SKM-1 (cell line): ENCODE measurements at regions not wholly inside any gene's neighbourhood (a gene's known extent, or its start where the extent isn't known, plus 50 kb on each side); places are given as distances from the start of the nearest gene placed in this dataset.
A peak's percentile ranks its signal among the peaks of the same experiment; 100 is the strongest.

Experiments used
- DNase-seq: peaks from one replicate; lab custom pipeline; 2025; ENCODE audit not compliant: unreplicated experiment; lab: John Stamatoyannopoulos, UW

DNA sequence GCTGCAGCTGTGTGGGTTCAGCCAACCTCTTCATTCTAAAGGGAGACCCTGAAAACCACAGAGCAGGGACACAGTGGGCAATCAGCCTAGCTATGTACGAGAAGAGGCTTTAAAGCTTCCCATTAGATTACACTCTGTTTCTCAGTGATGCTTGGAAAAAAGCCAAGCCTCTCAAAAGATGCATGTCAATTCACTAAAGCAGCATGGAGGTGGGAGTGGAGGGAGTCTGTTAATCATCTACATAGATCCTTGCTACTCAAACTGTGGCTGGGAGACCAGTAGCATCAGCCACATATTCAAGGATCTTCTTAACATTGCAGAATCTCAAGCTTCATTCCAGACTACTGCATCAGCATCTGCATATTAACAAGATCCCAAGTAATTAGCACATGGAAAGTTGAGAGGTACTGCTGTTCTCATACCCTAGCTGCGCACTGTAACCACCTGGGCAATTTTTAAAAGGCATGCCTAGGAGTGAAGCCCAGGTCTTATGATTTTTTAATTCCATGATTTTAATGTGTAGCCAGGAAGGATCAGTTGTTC is 305.9 kb downstream of the PMP22 start:
- DNase-seq = no peak

DNA sequence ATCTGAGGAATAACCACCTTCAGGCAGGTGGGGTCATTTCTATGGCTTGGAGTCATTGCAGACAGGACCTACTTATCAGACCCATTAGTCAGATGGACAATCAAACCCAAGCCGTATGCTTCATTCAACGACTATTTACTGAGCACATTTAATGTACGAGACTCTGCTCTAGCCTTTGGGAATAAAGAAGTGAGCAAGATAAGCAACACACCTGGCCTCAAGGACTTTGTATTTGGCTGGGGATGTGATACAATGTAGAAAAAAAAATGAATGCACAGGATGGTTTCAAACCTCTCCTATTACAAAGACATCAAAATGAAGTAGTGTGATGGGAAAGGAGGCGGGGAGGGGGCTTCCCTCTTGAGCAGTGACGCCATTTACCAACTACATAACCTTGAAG is 311.7 kb downstream of the PMP22 start:
- DNase-seq = no peak

DNA sequence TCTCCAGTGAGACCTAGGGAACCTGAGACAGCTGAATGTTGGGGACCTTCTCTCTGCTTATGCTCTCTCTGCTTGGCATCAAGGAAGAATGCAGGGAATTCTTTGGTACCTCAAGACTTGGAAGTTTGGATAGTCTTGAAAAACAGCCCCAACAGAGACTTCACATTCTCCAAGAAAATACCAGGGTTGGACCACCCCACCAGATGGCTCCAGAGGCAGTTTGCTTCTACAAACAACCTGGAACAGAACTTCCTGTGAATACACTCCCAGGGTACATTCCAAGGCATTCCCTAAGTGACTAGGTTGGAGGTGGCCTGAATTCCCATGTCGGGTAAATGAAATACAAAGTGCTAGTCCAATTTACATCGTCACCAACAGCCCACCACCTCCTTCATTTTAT is 314.4 kb downstream of the PMP22 start:
- no peak for DNase-seq

DNA sequence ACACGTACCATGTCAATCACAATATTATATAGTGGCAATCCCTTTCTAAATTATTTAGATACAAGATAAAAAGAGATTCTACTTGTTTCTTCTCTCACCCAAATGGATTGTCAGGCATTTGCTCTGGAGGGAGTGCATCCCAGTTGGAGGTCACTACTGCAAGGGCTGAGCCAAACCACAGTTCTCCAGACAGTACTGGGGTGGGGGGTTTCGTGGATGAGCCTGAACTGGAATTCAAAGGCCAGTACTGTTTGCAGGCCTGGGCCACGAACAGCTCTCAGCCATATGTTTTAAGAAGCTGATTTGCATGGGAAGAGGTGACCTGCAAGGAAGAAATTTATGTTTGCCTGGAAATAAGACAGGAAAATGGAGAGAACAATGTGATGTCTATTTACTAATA is 314.9 kb downstream of the PMP22 start:
- no peak for DNase-seq

DNA sequence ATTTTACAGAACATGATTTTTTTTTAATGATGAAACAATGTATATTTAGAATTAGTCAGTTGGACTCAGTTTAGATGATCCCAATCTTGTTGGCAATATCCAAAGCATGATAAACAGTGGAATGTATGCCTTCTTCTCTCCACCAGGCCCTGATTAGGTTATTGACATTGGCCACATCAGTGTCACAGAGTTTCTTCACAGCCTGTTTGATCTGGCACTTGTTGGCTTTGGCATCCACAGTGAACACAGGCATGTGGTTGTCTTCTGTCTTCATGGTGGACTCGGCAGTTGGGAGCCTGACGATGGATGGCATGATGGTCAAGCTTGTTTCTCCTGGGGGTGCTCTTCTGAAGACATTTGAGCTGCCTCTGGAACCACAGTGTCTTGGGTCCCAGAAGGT is 317.5 kb downstream of the PMP22 start:
- no peak for DNase-seq

DNA sequence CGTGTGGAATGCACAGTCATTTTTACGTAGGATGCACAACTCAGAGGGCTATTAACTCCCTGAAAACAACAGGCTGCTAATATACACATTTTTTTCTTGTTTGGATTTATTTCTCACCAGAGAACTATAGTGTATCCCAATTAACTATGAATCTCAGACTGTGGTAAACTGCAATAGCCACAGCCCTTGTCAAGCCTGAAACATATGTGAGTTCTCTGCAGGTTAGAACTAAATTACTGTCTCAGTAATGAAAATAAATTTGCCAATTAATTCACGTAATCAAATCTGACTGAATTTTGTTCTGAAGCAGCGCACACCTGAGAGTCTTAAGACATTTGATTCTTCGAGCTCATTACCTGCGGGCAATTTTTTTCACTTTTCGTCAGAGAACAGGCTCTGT is 318.6 kb downstream of the PMP22 start:
- DNase-seq = no peak

DNA sequence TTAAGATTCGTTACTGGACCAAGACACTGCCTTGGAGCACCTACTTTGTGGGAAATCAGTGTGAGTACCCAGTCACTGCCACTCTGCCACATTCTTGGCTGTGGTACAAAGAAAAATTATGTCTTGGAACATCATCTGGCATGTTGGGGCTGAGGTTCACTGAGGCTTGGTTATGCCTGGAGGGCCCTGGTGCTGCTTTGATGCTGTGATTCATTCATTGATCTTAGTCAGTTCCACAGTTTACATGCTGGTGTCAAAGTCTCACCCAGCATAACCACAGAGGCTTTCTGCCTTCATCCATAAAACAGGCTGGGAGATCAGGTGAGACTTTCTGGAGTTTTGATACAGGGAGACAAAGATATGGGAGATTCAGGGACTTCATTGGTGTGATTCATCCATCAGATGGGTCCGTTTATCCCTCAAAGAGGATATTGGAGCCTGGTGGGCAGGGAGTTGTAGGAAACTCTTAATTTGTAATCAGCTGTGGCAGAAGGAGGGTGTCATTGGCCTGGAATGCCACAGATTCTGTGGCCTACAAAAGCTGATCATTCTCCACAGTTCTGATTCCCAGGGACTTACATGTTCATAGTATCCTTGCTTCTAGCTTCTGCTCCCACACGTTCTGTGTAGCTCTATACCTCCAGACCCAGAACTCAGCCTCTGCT is 322.5 kb downstream of the PMP22 start:
- no peak for DNase-seq

DNA sequence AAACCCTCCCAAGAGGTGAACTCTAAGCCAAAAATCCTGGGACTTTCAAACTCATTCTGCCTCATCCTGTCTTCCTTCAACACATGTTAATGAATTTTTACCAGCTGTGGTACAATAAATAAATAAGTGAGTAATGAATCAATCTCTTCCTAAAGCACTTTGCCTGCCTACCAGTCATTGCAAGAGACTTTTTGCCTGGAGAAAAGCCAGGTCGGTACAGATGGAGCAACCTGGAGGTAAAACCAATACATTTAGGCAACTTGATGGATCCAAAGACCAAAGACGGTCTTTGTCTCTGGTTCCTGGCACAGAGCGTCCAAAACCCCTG is 324.2 kb downstream of the PMP22 start:
- no peak for DNase-seq

DNA sequence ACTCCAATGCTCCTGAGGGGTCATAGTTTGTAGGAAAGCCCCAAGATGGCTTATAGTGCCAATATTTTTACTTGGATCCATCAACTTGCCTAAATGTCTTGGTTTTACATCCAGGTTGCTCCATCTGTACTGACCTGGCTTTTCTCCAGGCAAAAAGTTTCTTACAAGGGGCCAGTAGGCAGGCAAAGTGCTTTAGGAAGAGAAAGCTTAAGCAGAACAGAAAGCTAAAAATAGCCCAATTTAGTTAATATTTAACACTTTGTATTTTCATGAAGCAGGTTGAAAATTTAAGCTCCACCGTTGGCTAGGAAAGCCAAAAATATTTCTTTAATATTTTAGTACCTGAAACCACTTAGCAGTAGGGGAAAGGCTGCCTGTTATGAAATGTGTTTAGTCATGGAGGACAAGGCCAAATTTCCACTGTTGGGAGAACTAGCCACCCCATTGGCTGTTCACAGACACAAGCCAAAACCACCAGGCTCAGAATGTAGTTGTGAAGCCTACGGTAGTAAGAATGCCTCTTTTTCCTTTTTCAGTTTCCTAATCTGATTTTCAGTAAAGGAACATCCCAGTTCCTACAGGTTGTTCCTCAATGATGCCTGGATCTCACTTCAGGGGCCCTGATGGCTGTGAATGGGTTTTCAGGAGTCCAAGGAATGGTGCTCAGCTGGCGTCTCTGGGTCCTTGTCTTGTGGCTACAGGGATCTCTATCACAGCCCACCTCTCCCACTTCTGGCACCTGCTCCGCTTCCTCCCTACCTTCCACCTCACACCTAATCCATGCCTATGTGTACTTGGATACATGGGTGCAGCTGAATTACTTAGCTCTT is 324.8 kb downstream of the PMP22 start:
- DNase-seq = no peak

DNA sequence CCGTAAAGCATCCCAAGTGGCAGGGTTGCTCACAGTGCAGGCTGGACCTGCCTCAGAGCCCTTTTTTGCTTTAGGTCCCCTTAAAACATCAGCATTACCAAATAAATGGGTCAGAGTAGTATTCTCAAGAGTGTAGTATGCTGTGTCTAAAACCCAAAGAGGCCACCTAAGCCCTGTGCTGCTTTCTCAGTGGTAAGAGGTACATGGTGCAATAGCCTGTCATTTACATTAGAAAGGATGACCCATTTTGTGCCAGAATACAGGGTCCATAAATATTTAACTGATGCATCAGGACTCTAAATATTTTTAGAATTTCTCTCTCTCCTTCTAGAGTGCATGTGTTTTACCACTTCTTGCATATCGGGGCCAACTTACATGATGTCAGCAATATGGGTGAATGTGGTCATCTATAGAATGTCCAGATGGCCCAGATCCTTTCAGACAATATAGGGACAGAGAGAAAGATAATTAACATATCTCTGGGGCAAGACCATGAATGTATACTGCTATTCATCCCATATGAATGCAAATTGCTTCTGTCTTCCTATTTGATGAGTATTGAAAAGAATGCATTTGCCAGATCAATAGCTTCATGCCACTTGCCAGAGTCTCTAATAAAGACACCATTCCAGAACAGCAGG is 329.2 kb downstream of the PMP22 start:
- DNase-seq = no peak

DNA sequence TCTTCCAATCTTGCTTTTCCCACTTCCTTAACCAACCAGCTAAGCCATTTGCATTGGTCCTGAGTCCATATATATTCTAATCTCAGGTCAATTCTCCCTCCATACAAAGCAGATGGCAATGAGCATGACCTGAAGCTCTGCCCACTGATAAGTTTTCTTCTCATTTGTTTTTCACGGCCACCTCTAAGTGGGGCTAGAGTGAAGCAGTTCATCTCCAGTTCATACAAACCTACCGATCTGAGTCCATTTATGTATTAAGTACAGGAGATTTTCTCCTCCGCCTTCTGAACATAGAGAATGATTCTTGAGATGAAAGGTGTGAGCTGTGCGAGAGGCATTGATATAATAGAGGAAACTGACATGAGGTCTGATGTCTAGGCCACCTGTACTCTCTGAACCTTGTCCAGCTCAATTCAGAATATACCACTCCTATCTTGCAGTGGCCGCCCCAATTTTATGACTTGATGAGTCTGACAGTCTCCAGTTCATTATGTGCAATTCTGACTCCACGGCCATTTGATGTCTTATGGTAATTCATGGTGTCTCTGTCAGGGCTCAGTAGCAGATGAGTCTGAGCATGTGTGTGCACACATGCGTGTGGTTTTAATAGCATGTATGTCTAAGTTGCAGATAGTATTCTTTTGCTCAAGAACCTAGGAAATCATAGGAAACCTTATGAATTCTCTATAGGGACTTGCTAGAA is 329.8 kb downstream of the PMP22 start:
- no peak for DNase-seq

DNA sequence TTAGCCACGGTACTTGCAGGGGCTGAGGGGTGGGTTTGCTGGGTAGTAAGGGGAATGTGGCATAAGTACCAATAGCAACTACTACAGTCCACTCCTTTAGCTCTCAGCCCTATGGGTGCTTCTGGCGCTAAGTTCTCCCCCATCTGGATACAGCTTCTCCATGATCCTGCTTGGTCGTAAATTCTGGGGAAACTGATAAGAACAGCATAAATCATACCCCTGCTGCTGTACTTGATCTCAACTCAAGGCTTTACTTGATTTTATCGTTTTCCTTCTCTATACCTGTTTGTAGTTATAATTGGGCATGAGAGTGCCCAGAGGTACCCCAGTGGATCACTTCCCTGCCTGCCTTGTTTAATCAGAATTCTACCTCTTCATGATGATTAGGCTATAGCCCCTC is 331.4 kb downstream of the PMP22 start:
- no peak for DNase-seq

DNA sequence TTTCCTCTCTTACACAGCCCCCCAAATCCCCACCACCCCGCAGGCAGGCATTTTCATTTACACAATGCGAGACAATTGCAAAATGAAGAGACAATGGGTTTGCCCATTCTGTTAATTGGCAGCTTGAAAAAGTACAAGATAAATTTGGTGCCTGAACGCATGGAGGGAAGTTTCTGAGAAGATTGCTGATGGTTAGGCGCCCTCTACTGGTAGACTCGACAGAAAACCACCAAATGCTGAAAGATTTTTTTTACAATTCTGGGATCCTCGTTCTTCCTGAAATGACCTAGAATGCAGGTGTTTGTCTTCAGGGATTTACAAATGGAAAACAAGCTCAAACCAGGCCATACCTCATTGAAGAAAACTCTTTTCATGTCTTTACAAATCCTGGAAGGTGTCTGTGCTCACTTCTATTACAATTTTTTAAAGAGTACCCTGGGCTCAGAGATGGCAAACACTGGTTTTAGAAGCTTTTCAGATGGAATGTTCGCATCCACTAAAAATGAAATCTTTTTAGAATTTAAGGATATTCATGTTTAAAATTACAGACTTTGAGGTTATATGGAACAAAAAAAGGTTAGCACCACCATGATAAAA is 338.5 kb downstream of the PMP22 start:
- peak; percentile 47 for DNase-seq

DNA sequence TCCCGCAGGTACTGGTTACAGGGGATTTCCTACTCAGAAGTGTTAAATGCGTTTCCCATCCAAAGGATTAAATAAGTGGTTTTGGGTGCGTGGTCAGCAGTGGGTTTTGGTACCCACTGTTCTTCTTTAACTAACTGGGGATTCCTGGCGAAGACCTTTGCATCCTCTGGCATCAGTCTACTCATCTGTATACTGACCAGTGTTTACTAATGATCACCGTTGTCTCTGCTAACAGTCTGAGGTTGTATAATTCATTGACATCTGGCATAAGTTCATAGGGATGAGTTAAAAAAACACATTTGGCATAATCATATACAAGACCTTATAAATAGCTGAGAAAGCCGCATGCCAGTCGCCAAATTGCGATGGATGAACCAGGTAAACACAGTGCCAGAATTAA is 339.1 kb downstream of the PMP22 start:
- DNase-seq = no peak

DNA sequence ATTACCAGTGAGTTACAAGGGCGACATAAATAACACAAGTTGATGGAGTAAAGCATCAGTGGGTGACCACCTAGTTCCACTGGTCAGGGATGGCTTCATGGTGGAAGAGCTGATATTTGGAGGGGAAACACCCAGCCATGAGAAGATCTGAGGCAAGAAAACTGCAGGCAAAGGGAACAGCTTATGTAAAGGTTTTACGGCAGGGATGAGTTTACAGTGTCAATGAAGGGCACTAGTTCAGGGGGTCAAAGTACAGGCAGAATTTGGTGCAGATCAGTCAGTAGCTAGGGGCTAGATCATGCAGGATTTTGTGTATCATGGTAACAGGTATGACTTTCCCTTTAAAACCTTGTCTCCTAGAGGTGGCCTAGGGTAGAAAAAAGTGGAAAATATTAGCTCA is 339.6 kb downstream of the PMP22 start:
- DNase-seq = no peak

DNA sequence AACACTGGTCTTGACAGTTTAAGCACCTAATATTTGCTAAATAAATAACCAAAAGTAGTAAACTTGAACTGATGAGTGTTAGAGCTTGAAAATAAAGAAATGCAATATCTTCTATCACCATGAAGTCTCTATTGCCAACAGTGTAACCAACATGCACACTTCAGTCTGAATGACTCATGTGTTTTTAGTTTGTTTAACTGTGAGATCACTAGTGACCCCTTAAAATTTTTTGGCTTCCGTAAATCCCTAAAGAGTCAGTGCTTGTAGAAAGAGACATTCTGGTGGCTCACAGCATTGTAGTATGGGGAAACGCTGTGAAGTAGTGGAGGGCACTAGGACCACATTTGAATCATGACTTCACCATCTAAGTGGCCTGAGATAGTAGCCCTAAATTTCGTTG is 341.1 kb downstream of the PMP22 start:
- DNase-seq = no peak

DNA sequence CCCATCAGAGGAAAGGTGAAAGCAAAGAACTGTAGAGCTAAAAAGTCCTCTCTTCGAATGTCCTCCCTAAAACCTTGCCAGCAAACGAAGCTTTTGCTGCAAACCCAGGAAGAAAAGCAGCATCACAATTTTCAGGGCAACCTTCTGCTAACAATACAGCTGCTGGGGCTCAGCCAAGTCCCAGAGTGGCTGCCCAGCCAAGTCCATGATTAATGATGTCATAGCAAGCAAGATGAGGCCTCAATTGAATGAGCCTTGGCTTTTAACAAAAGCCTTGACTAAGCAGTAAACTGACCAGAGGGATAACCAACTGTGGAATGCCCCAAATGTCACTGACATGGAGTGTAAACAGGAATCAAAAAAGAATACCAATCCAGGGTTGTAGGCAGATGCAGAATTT is 342.7 kb downstream of the PMP22 start:
- no peak for DNase-seq

DNA sequence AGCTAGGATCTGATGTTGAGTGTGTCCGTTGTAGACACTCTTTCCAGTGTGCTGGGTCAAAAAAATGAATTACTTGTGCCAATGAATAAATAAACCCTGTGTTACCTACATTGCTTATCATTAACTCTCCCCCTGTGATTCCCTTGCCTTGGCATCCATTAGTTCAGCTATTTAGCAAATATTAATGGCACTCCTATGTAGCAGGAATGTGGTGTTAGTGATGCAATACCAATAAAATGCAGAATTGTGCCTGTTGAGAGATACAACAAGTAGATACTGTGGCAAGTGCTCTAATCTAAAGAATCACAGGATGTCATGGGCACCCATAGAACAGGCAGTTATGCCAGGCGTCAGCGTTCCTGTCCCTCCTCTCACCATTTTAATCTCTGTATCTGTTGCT is 343.2 kb downstream of the PMP22 start:
- DNase-seq = no peak

DNA sequence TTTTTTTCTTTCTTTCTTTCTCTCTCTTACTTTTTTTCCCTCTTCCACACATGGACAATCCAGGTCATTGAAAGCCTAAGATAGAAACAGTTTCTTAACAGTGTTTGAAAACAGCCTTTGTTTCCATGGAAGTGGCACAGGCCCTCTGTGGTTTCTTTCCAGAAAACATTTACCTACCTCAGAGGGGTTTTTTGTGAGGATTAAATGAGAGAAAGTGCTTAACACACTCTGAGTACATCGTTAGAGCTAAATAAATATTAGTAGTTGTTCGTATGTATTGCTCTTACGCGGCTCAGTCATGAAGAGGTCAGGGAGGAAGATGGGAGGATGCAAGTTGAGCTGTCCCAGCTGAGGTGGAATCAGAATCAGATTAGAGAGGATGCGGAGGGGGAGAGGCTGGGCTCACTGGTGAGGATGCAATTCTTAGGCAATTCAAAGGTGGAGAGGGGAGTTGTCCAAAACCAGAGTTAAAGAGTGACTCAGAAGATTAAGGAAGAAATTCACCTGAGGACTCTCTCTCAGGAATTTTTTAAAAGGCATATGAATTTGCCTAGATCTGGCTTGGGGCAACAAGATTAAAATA is 345.4 kb downstream of the PMP22 start:
- DNase-seq = no peak

DNA sequence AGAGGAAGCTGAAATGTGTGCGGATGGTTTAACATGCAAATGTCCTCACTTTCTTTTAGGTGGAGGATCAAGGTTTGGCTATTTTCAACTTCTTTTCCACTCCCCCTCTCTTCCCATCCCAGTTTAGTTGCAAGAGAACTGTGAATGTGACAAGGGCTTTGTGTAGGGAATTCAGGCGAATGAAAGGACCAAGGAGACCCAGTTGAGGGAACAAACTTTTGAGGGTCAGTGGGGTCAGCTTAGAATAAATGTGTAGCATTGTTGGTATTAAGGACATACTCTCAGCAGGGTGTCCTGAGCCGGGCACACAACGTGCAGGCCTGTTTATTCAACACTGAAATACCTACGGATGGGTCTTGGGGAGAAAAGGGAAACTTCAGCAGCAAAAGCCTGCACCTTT is 346.0 kb downstream of the PMP22 start:
- DNase-seq = no peak

DNA sequence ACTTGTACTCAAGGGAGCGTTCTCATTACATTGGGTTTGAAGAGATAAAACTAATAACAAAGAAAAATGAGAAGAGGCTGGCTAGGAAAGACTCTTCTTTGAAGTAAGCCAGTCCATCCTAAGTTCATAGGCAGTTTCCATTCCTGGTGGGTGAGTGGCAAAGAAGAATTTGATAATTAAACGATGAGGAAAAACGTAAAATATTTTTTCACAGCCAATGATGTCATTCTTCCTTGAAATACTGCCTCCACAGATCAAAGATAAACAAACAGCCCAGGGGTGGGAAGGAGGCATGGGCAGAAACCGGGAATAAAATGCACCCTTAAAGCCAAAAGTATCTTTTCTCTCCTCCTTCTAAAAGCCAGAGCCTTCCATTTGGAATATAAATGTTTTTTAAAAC is 346.6 kb downstream of the PMP22 start:
- DNase-seq = no peak
